ENCODE measurements at regions not wholly inside any gene's neighbourhood (a gene's known extent, or its start where the extent isn't known, plus 50 kb on each side); places are given as distances from the start of the nearest gene placed in this dataset.

DNA sequence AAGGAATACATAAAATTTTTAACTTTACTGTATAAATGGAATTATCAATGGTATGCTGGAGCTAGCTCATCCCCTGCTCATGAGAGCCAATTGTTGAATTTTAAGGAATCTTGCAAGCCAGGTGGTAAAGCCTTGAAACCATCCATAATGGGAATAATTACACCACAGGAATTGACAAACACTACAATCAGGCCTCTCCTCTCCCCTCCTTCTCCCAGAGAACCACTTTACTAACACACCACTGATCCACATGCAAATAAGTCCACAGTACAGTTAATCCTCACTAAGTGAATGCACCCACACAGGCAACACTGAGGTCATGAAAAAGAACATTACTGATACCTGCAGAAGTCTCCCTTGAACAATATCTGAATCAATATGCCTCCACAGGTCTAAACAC, 140.5 kb downstream of the KLF12 start:
- TF ChIP-seq FOXP2 (optimal IDR thresholded peaks at IDR 0.05; ENCODE audit: borderline replicate concordance, extremely low read depth, extremely low read length, insufficient read depth) = no peak
- TF ChIP-seq TAF1 (IDR thresholded peaks at IDR 0.05; ENCODE audit: borderline replicate concordance, insufficient read depth, low read length) = no peak
- TF ChIP-seq POLR2AphosphoS5 (IDR thresholded peaks at IDR 0.05; ENCODE audit: low read depth, low read length) = no peak
- TF ChIP-seq SIN3A (IDR thresholded peaks at IDR 0.05; ENCODE audit: borderline replicate concordance, insufficient read depth, low read length) = no peak
- TF ChIP-seq, protein P1, sequence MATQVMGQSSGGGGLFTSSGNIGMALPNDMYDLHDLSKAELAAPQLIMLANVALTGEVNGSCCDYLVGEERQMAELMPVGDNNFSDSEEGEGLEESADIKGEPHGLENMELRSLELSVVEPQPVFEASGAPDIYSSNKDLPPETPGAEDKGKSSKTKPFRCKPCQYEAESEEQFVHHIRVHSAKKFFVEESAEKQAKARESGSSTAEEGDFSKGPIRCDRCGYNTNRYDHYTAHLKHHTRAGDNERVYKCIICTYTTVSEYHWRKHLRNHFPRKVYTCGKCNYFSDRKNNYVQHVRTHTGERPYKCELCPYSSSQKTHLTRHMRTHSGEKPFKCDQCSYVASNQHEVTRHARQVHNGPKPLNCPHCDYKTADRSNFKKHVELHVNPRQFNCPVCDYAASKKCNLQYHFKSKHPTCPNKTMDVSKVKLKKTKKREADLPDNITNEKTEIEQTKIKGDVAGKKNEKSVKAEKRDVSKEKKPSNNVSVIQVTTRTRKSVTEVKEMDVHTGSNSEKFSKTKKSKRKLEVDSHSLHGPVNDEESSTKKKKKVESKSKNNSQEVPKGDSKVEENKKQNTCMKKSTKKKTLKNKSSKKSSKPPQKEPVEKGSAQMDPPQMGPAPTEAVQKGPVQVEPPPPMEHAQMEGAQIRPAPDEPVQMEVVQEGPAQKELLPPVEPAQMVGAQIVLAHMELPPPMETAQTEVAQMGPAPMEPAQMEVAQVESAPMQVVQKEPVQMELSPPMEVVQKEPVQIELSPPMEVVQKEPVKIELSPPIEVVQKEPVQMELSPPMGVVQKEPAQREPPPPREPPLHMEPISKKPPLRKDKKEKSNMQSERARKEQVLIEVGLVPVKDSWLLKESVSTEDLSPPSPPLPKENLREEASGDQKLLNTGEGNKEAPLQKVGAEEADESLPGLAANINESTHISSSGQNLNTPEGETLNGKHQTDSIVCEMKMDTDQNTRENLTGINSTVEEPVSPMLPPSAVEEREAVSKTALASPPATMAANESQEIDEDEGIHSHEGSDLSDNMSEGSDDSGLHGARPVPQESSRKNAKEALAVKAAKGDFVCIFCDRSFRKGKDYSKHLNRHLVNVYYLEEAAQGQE (IDR thresholded peaks at IDR 0.05; ENCODE audit: insufficient read depth in 1 of 2, low read depth in 2 of 2, low read length in 2 of 2) = no peak

DNA sequence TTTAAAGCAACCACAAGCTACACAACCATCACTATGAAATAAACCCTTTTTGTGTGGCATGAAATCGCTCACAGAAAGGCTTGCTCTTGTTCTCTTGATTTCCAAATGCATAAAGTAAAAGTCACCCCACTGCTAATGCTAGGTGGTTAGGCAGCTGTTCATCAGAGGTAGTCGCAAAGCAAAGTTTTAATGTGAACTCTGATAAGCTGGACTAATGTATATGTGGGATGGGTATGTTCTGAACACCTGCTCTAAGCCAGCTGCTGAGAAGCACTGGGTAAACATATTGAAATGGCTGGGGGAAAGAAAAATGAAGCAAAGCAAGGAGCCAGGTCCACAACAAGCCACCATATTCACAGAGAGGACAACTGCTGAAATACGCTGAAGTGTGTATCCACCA, 142.3 kb downstream of the KLF12 start:
- no peak for TF ChIP-seq SIN3A (IDR thresholded peaks at IDR 0.05; ENCODE audit: borderline replicate concordance, insufficient read depth, low read length)
- TF ChIP-seq POLR2AphosphoS5 (IDR thresholded peaks at IDR 0.05; ENCODE audit: low read depth, low read length) = no peak
- TF ChIP-seq, protein P1 (IDR thresholded peaks at IDR 0.05; ENCODE audit: insufficient read depth in 1 of 2, low read depth in 2 of 2, low read length in 2 of 2) = no peak
- TF ChIP-seq TAF1 (IDR thresholded peaks at IDR 0.05; ENCODE audit: borderline replicate concordance, insufficient read depth, low read length) = no peak
- TF ChIP-seq FOXP2 (optimal IDR thresholded peaks at IDR 0.05; ENCODE audit: borderline replicate concordance, extremely low read depth, extremely low read length, insufficient read depth) = no peak

- no peak for TF ChIP-seq SIN3A (IDR thresholded peaks at IDR 0.05; ENCODE audit: borderline replicate concordance, insufficient read depth, low read length)
- no peak for TF ChIP-seq POLR2AphosphoS5 (IDR thresholded peaks at IDR 0.05; ENCODE audit: low read depth, low read length)
- no peak for TF ChIP-seq TAF1 (IDR thresholded peaks at IDR 0.05; ENCODE audit: borderline replicate concordance, insufficient read depth, low read length)
- no peak for TF ChIP-seq FOXP2 (optimal IDR thresholded peaks at IDR 0.05; ENCODE audit: borderline replicate concordance, extremely low read depth, extremely low read length, insufficient read depth)
- TF ChIP-seq, protein P1 (IDR thresholded peaks at IDR 0.05; ENCODE audit: insufficient read depth in 1 of 2, low read depth in 2 of 2, low read length in 2 of 2) = no peak
Observed at GRCh38 chr13:73991384-73991783, 142.8 kb downstream of the KLF12 start.

DNA sequence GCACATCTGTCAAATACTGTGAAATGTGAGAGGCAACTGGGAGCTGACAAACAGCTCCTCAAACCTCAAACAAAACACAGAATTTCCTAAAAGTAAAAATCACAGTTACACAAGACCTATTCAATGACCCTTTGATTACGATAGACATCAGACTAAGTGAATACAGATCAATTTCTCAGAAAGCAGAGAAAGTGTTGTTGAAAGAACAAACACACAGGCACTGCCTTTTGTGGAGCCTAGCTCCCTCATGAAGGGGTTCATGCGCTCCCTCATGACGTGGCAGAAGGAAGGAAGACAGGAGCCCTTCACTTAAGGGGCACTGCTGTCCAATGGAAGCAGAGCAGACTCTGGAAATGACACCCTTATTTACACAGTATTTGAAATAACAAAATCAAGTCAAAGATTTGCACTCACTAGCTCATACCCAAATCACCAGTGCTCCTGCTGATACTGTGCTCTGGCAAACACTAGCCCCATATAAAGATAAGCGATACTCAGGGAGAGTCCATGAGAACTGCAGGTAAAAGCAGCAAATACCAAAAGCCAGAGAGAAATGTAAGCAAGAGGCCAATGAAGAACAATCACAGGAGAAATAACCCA, 144.9 kb downstream of the KLF12 start:
- TF ChIP-seq POLR2AphosphoS5 (IDR thresholded peaks at IDR 0.05; ENCODE audit: low read depth, low read length) = no peak
- TF ChIP-seq TAF1 (IDR thresholded peaks at IDR 0.05; ENCODE audit: borderline replicate concordance, insufficient read depth, low read length) = no peak
- no peak for TF ChIP-seq FOXP2 (optimal IDR thresholded peaks at IDR 0.05; ENCODE audit: borderline replicate concordance, extremely low read depth, extremely low read length, insufficient read depth)
- TF ChIP-seq, protein P1 (IDR thresholded peaks at IDR 0.05; ENCODE audit: insufficient read depth in 1 of 2, low read depth in 2 of 2, low read length in 2 of 2) = no peak
- TF ChIP-seq SIN3A (IDR thresholded peaks at IDR 0.05; ENCODE audit: borderline replicate concordance, insufficient read depth, low read length) = no peak

Data from PFSK-1 (cell line).